WERI-Rb-1 (cell line): ENCODE measurements at regions not wholly inside any gene's neighbourhood (a gene's known extent, or its start where the extent isn't known, plus 50 kb on each side); places are given as distances from the start of the nearest gene placed in this dataset.

ENCODE experiments used
- DNase-seq: peaks from one replicate; pipeline ENCODE4 v3.0.0-alpha.2; 2020
- H3K27ac ChIP-seq: fragments of 250-450 bp; sonication (Bioruptor Pico); 2 replicates; pipeline ENCODE4 v1.5.1; 2020; ENCODE audit warnings: mild to moderate bottlenecking, moderate library complexity
- H3K27me3 ChIP-seq: fragments of 250-450 bp; sonication (Bioruptor Pico); 2 replicates; pipeline ENCODE4 v1.5.1; 2021; ENCODE audit warnings: mild to moderate bottlenecking, low read depth, moderate library complexity; ENCODE audit not compliant: insufficient read depth, severe bottlenecking
- H3K36me3 ChIP-seq: fragments of 250-450 bp; sonication (Bioruptor Pico); 2 replicates; pipeline ENCODE4 v1.5.1; 2020; ENCODE audit warnings: mild to moderate bottlenecking, moderate library complexity
- H3K4me3 ChIP-seq: 2 replicates; pipeline ENCODE4 v1.5.1; 2011; ENCODE audit warnings: low read depth, mild to moderate bottlenecking, control low read depth, low read length
- H3K9me3 ChIP-seq: fragments of 250-450 bp; sonication (Bioruptor Pico); 2 replicates; pipeline ENCODE4 v1.5.1; 2021; ENCODE audit warnings: mild to moderate bottlenecking, moderate library complexity; ENCODE audit not compliant: severe bottlenecking
- CTCF ChIP-seq: IDR thresholded peaks from 2 replicates; pipeline ENCODE4 v1.5.1; 2011; ENCODE audit warnings: low read depth, mild to moderate bottlenecking, control low read depth, inconsistent platforms, low read length

DNA sequence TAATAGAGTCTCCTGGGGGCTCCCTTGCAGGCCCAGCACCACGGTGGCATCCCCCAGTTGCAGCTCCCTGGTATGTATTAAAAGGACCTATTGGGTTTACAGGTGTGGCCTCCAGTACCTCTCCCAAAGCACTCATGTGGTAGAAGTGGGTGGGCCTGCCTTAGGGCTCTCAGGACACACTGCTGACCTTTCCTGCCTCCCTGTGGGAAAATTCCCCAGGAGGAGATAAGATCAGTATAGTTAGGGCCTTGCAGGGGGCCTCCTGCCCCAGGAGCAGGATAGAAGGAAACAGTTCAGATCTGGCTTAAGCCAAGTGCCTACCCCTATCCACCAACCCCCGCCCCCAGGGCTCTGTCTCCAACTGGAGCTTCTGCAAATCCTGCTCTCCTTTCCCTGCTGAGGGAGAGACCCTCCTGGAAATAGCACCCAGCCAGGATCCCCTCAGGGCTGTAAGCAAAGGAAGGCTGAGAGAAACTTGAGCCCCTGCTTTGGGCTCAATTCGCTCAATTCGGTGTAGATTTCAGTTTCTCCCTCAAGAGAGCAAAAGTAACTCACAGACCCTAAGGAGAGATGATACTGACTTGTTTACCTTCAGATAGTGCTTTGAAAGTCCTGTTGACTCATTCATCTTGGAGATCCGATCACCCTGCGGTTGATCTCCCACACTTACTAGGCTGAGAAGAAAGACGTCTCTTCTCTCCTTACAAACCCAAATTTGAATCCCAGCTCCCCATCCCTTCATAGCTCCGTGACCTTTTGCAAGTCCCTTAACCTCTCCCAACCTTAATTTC, 130.6 kb downstream of the WDR11 start:
- peak; percentile 58 for DNase-seq
- no peaks in the 10 kb centered on the region for H3K27me3 ChIP-seq
- TF ChIP-seq CTCF: no peak
- no peak overlapping the region for H3K4me3 ChIP-seq
- H3K36me3 ChIP-seq: no peaks in the 10 kb centered on the region
- H3K27ac ChIP-seq: peak overlapping the region; percentile 30; the same call in 1 of the 2 replicates
- peaks cover 18% of the 10 kb centered on the region for H3K9me3 ChIP-seq

DNA sequence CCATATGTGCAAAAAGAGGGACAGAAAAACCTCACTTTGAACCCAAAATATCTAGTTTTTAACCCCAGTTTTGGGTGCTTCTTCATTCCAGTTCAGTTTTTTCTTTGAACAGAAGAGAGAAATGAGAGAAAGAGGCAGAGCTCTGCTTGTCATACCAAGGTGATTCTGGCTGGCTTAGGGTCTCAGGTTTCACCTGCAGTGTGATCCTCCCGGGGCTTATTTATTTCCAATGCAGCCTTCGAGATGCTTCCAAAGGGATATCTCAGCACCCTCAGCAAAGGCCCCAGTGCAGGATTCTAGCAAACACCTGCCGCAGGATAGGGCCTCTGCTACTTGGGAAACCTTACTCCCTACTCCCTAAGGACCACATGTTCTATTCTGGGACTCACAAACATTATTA, 131.3 kb downstream of the WDR11 start:
- DNase-seq: no peak
- no peak overlapping the region for H3K27ac ChIP-seq
- no peak overlapping the region for H3K4me3 ChIP-seq
- peaks cover 18% of the 10 kb centered on the region for H3K9me3 ChIP-seq
- H3K36me3 ChIP-seq: no peaks in the 10 kb centered on the region
- no peak for TF ChIP-seq CTCF
- no peaks in the 10 kb centered on the region for H3K27me3 ChIP-seq

DNA sequence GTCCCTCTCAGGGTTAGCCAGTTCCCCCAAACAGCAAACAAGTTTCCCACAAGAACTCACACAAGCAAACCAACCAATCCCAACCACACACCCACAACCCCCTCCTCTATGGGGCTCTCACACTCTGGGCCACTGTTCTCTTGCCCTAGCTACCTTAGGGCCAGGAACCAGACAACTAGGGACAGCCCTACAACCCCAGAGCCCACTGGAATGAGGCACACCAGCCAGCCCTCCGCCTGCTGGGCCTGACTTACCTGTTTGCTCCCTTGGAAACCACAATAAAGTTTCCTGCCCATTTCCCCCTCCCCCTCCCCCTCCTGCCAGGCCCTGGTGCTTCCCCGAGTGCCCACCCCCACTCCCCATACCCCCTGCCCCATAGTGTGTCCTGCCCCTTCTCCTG, 132.6 kb downstream of the WDR11 start:
- H3K4me3 ChIP-seq: no peak overlapping the region
- no peaks in the 10 kb centered on the region for H3K27me3 ChIP-seq
- TF ChIP-seq CTCF: no peak
- DNase-seq: no peak
- H3K9me3 ChIP-seq: peaks cover 18% of the 10 kb centered on the region
- no peaks in the 10 kb centered on the region for H3K36me3 ChIP-seq
- H3K27ac ChIP-seq: no peak overlapping the region

DNA sequence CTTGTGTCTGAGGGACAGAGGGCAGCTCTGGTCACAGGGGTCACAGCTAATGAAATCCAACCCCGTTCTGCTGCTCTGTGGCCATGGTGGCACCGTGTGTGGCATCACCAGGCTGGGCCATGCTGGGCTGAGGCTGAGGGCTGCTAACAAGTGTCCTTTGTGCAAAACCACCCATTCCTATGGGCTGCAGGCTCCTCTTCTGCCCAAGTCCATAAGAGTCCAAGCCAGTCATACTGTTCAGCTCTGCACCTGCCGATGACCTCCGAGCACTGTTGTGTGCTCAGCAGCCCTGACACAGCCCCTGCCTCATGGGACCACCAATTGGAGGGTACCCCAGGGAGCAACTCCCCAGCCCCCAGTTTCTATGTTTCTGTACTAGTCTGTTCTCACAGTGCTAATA, 133.1 kb downstream of the WDR11 start:
- peaks cover 23% of the 10 kb centered on the region for H3K9me3 ChIP-seq
- no peaks in the 10 kb centered on the region for H3K36me3 ChIP-seq
- no peak for TF ChIP-seq CTCF
- H3K27ac ChIP-seq: no peak overlapping the region
- no peak for DNase-seq
- no peak overlapping the region for H3K4me3 ChIP-seq
- no peaks in the 10 kb centered on the region for H3K27me3 ChIP-seq

- peak; percentile 44 for DNase-seq
- no peak for TF ChIP-seq CTCF
- H3K27ac ChIP-seq: peak overlapping the region; percentile 83
- peak overlapping the region; percentile 18 for H3K4me3 ChIP-seq
- H3K36me3 ChIP-seq: no peaks in the 10 kb centered on the region
- H3K9me3 ChIP-seq: peaks cover 33% of the 10 kb centered on the region
- H3K27me3 ChIP-seq: no peaks in the 10 kb centered on the region
These were observed 136.2 kb downstream of the WDR11 start for GRCh38 chr10:120987359-120987758.

- Histone ChIP-seq H3K27me3 (no peaks in the 10 kb centered on the region), H3K9me3 (peaks cover 37% of the 10 kb centered on the region), H3K36me3 (no peaks in the 10 kb centered on the region), H3K27ac (peak overlapping the region; percentile 83), H3K4me3 (no peak overlapping the region)
- TF ChIP-seq CTCF: no peak
- DNase-seq: no peak
These were observed 137.6 kb downstream of the WDR11 start for GRCh38 chr10:120988751-120989150.
